ENCODE measurements at regions not wholly inside any gene's neighbourhood (a gene's known extent, or its start where the extent isn't known, plus 50 kb on each side); places are given as distances from the start of the nearest gene placed in this dataset.

DNA sequence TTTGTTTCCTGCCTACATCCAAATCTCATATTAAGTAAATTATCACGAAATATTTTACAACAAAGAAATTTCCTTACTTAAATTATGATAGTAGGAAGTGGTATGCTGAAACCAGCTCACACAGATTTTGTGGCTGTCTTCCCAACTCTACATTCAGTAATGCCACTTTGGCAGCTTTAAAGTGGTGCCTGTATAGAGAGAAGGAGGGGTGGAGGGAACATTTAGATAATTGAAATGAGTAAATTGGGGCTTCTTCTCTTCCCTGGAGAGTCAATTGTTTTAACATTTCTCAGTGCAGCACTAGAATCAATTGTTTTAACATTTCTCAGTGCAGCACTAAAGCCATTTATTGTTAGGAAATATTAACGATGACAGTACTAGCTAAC, 1323.1 kb downstream of the PCDH7 start:
- ATAC-seq: no peak
- TF ChIP-seq, protein P1, sequence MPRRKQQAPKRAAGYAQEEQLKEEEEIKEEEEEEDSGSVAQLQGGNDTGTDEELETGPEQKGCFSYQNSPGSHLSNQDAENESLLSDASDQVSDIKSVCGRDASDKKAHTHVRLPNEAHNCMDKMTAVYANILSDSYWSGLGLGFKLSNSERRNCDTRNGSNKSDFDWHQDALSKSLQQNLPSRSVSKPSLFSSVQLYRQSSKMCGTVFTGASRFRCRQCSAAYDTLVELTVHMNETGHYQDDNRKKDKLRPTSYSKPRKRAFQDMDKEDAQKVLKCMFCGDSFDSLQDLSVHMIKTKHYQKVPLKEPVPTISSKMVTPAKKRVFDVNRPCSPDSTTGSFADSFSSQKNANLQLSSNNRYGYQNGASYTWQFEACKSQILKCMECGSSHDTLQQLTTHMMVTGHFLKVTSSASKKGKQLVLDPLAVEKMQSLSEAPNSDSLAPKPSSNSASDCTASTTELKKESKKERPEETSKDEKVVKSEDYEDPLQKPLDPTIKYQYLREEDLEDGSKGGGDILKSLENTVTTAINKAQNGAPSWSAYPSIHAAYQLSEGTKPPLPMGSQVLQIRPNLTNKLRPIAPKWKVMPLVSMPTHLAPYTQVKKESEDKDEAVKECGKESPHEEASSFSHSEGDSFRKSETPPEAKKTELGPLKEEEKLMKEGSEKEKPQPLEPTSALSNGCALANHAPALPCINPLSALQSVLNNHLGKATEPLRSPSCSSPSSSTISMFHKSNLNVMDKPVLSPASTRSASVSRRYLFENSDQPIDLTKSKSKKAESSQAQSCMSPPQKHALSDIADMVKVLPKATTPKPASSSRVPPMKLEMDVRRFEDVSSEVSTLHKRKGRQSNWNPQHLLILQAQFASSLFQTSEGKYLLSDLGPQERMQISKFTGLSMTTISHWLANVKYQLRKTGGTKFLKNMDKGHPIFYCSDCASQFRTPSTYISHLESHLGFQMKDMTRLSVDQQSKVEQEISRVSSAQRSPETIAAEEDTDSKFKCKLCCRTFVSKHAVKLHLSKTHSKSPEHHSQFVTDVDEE (CRISPR knock-in tag; IDR thresholded peaks at IDR 0.05): no peak

DNA sequence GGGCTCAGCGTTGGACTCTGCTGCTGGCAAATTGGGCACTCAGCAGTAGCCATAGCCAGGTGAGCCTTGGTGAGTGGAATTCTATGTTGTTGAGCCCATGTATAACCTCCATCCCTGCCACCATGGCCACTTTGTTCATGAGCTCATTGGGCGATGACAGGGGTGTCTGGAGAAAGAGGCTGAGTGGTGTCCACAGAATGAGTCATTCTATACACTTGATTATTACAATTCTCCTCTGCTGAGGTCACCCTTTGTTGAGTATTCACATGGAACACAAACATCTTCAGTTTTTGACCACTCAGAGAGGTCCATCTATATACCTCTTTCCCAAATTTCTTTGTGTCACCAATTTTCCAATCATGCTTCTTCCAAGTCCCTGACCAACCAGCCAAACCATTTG, 1341.7 kb downstream of the PCDH7 start:
- TF ChIP-seq TCF4 (CRISPR knock-in tag; IDR thresholded peaks at IDR 0.05; ENCODE audit: borderline replicate concordance) (no peak), GLIS3 (CRISPR knock-in tag; IDR thresholded peaks at IDR 0.05) (no peak), BACH2 (CRISPR knock-in tag; IDR thresholded peaks at IDR 0.05; ENCODE audit: borderline replicate concordance) (no peak), ZNF565 (CRISPR knock-in tag; conservative IDR thresholded peaks at IDR 0.05; ENCODE audit: low read depth) (no peak), RARB (CRISPR knock-in tag; IDR thresholded peaks at IDR 0.05) (no peak), ZFP3 (CRISPR knock-in tag; IDR thresholded peaks at IDR 0.05) (no peak), ESRRG (CRISPR knock-in tag; IDR thresholded peaks at IDR 0.05) (no peak), ZNF70 (CRISPR knock-in tag; IDR thresholded peaks at IDR 0.05) (no peak), ISL1 (CRISPR knock-in tag; IDR thresholded peaks at IDR 0.05) (no peak)
- TF ChIP-seq, protein P2, sequence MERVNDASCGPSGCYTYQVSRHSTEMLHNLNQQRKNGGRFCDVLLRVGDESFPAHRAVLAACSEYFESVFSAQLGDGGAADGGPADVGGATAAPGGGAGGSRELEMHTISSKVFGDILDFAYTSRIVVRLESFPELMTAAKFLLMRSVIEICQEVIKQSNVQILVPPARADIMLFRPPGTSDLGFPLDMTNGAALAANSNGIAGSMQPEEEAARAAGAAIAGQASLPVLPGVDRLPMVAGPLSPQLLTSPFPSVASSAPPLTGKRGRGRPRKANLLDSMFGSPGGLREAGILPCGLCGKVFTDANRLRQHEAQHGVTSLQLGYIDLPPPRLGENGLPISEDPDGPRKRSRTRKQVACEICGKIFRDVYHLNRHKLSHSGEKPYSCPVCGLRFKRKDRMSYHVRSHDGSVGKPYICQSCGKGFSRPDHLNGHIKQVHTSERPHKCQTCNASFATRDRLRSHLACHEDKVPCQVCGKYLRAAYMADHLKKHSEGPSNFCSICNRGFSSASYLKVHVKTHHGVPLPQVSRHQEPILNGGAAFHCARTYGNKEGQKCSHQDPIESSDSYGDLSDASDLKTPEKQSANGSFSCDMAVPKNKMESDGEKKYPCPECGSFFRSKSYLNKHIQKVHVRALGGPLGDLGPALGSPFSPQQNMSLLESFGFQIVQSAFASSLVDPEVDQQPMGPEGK (CRISPR knock-in tag; IDR thresholded peaks at IDR 0.05; ENCODE audit: borderline replicate concordance): no peak
- TF ChIP-seq, protein P1 (CRISPR knock-in tag; IDR thresholded peaks at IDR 0.05): no peak
- TF ChIP-seq, protein P3, sequence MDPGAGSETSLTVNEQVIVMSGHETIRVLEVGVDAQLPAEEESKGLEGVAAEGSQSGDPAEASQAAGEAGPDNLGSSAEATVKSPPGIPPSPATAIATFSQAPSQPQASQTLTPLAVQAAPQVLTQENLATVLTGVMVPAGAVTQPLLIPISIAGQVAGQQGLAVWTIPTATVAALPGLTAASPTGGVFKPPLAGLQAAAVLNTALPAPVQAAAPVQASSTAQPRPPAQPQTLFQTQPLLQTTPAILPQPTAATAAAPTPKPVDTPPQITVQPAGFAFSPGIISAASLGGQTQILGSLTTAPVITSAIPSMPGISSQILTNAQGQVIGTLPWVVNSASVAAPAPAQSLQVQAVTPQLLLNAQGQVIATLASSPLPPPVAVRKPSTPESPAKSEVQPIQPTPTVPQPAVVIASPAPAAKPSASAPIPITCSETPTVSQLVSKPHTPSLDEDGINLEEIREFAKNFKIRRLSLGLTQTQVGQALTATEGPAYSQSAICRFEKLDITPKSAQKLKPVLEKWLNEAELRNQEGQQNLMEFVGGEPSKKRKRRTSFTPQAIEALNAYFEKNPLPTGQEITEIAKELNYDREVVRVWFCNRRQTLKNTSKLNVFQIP (CRISPR knock-in tag; IDR thresholded peaks at IDR 0.05; ENCODE audit: borderline replicate concordance, low read depth): no peak
- TF ChIP-seq, protein P4, sequence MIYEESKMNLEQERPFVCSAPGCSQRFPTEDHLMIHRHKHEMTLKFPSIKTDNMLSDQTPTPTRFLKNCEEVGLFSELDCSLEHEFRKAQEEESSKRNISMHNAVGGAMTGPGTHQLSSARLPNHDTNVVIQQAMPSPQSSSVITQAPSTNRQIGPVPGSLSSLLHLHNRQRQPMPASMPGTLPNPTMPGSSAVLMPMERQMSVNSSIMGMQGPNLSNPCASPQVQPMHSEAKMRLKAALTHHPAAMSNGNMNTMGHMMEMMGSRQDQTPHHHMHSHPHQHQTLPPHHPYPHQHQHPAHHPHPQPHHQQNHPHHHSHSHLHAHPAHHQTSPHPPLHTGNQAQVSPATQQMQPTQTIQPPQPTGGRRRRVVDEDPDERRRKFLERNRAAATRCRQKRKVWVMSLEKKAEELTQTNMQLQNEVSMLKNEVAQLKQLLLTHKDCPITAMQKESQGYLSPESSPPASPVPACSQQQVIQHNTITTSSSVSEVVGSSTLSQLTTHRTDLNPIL (CRISPR knock-in tag; IDR thresholded peaks at IDR 0.05; ENCODE audit: low read depth): no peak
- ATAC-seq: no peak

DNA sequence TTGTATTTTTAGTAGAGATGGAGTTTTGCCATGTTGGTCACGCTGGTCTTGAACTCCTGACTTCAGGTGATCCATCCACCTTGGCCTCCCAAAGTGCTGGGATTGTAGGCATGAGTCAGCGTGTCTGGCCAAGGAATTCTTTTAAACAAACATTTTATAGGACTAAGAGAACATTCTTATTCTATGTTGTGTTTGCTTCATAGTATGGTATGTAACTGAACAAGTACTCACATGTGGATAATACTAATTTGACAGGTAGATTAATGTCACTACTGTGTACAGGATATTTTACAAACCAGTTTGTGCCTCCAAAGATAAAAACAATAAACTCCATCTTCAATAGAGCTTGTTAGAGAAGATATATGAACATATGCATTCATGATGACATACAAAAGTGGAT, 1353.4 kb downstream of the PCDH7 start:
- no peak for TF ChIP-seq GLIS3 (CRISPR knock-in tag; IDR thresholded peaks at IDR 0.05)
- no peak for TF ChIP-seq TOX (CRISPR knock-in tag; IDR thresholded peaks at IDR 0.05; ENCODE audit: borderline replicate concordance)
- TF ChIP-seq, protein P5, sequence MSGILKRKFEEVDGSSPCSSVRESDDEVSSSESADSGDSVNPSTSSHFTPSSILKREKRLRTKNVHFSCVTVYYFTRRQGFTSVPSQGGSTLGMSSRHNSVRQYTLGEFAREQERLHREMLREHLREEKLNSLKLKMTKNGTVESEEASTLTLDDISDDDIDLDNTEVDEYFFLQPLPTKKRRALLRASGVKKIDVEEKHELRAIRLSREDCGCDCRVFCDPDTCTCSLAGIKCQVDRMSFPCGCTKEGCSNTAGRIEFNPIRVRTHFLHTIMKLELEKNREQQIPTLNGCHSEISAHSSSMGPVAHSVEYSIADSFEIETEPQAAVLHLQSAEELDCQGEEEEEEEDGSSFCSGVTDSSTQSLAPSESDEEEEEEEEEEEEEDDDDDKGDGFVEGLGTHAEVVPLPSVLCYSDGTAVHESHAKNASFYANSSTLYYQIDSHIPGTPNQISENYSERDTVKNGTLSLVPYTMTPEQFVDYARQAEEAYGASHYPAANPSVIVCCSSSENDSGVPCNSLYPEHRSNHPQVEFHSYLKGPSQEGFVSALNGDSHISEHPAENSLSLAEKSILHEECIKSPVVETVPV (CRISPR knock-in tag; IDR thresholded peaks at IDR 0.05): no peak
- TF ChIP-seq ARNTL (CRISPR knock-in tag; IDR thresholded peaks at IDR 0.05; ENCODE audit: borderline replicate concordance, low read depth): no peak
- no peak for TF ChIP-seq ISL1 (CRISPR knock-in tag; IDR thresholded peaks at IDR 0.05)
- TF ChIP-seq ZNF70 (CRISPR knock-in tag; IDR thresholded peaks at IDR 0.05): no peak
- TF ChIP-seq, protein P1 (CRISPR knock-in tag; IDR thresholded peaks at IDR 0.05): no peak

More for the DNA sequence above, 1353.4 kb downstream of the PCDH7 start:
- ATAC-seq: no peak

Data from SK-N-SH treated with all-trans-retinoic acid at 6 μM for 48 hours (cell line).